SH-SY5Y (cell line): ENCODE measurements at regions not wholly inside any gene's neighbourhood (a gene's known extent, or its start where the extent isn't known, plus 50 kb on each side); places are given as distances from the start of the nearest gene placed in this dataset.

Experiments used
- GATA2 ChIP-seq: IDR thresholded peaks from 2 replicates; pipeline ENCODE4 v1.6.1; 2011; ENCODE audit warnings: mild to moderate bottlenecking, low read depth, low read length
- GATA3 ChIP-seq: IDR thresholded peaks from 2 replicates; pipeline ENCODE4 v1.6.1; 2011; ENCODE audit warnings: low read depth, mild to moderate bottlenecking, low read length, moderate library complexity

- TF ChIP-seq GATA2, result no peak
- TF ChIP-seq GATA3, result no peak
Measured at GRCh38 chr2:149686136-149687051, 98.8 kb upstream of the MMADHC start.
